ENCODE measurements at regions not wholly inside any gene's neighbourhood (a gene's known extent, or its start where the extent isn't known, plus 50 kb on each side); places are given as distances from the start of the nearest gene placed in this dataset.

DNA sequence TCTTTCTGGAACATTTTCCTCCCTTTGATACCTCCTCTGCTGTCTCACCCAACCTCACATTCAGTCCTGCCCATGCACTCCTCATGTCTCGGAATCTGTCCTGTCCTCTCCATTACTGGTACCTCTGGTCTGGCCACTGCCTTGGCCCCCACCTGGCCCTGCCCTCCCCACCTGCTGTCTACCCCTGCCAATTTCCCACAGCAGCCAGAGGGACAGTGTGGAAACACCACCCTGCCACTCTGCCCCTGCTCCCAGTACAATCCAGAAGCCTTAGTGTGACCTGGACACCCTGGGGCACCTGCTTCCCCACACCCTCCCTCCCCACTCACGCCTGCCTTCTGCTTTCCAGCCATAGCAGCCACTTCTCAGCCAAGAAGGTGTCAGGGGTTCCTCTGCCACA is 534.4 kb downstream of the MATN1 start:
- 85 to 88% methylated on average over 2 of the region's 2 CpGs for WGBS, 2 donors
- H3K27ac ChIP-seq, result no peak overlapping the region
- peak in 1 of 2 donors; percentile 0 for DNase-seq (ENCODE audit: low spot score in 2 of 2)
- TF ChIP-seq, protein P1, sequence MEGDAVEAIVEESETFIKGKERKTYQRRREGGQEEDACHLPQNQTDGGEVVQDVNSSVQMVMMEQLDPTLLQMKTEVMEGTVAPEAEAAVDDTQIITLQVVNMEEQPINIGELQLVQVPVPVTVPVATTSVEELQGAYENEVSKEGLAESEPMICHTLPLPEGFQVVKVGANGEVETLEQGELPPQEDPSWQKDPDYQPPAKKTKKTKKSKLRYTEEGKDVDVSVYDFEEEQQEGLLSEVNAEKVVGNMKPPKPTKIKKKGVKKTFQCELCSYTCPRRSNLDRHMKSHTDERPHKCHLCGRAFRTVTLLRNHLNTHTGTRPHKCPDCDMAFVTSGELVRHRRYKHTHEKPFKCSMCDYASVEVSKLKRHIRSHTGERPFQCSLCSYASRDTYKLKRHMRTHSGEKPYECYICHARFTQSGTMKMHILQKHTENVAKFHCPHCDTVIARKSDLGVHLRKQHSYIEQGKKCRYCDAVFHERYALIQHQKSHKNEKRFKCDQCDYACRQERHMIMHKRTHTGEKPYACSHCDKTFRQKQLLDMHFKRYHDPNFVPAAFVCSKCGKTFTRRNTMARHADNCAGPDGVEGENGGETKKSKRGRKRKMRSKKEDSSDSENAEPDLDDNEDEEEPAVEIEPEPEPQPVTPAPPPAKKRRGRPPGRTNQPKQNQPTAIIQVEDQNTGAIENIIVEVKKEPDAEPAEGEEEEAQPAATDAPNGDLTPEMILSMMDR (IDR thresholded peaks at IDR 0.05), result no peak
- TF ChIP-seq EP300 (IDR thresholded peaks at IDR 0.05) (no peak), POLR2A (IDR thresholded peaks at IDR 0.05) (no peak)
- H3K4me1 ChIP-seq, result peaks cover 0 to 6% (median 5%) of the 10 kb centered on the region in 4 donors
- H3K9me3 ChIP-seq, result peaks cover 0 to 3% (median 0%) of the 10 kb centered on the region in 4 donors
- peaks cover 0 to 3% of the 10 kb centered on the region in 2 donors for H3K27me3 ChIP-seq
- no peaks in the 10 kb centered on the region for H3K36me3 ChIP-seq
- H3K4me3 ChIP-seq, result no peak overlapping the region

DNA sequence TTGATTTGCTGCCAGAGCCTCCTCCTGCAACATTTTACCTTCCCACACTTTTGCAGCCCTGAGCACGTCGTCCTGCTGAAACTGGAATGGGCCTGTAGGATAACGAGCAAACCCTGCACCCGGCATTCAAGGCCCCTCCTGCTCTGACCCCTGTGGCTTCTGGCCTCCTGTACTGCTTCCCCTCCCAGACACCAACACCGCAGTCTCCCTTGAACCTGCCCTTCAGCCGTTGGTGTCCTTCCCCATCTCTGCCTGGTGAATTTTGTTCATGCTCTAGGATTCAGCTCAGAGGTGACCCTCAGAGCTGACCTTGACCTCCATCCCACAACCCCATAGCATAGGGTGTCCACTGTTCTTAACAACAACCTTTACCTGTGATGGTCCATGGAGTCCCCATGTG is 535.1 kb downstream of the MATN1 start:
- Histone ChIP-seq H3K27ac (no peak overlapping the region), H3K4me1 (peaks cover 0 to 6% (median 5%) of the 10 kb centered on the region in 4 donors), H3K4me3 (no peak overlapping the region), H3K36me3 (no peaks in the 10 kb centered on the region), H3K9me3 (peaks cover 0 to 3% (median 0%) of the 10 kb centered on the region in 4 donors), H3K27me3 (peaks cover 0 to 3% of the 10 kb centered on the region in 2 donors)
- TF ChIP-seq POLR2A (IDR thresholded peaks at IDR 0.05) (no peak), EP300 (IDR thresholded peaks at IDR 0.05) (no peak)
- TF ChIP-seq, protein P1 (IDR thresholded peaks at IDR 0.05), result no peak
- DNase-seq (ENCODE audit: low spot score in 2 of 2), result peak in 1 of 2 donors; percentile 0
- WGBS, 2 donors, result 62 to 65% methylated on average over 6 of the region's 6 CpGs

DNA sequence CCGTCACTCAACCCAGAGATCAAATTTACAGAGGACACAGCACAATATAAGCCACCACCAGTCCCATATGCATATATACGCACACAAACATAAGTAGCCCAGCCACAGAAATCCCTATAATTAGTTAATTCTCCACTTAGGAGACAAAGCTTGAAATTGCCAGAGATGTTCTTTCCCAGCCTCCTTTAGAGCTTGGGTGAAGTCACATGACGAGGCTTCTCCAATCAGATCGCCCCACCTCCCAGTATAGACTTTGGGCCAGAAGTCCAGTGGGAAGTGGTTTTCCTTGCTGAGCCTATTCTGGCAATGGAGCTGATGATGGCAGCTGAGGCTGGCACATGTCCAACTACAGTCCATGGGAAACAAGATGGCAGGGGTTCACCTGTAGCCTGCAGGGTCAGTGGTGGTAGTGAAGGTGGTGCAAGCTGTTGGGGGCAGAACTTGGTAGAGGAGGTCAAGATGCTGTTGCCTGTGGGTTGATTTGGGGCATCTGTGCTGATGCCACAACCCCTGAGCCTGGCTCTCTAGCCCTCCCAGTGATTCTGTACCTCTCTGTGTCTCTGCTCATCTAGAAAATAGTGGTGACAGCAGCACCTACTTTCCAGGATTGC is 535.9 kb downstream of the MATN1 start:
- no peak for TF ChIP-seq POLR2A (IDR thresholded peaks at IDR 0.05)
- TF ChIP-seq, protein P1 (IDR thresholded peaks at IDR 0.05), result no peak
- H3K9me3 ChIP-seq, result peaks cover 0 to 3% (median 0%) of the 10 kb centered on the region in 4 donors
- H3K27me3 ChIP-seq, result peaks cover 0 to 3% of the 10 kb centered on the region in 2 donors
- no peaks in the 10 kb centered on the region for H3K36me3 ChIP-seq
- 91 to 95% methylated on average over 4 of the region's 4 CpGs for WGBS, 2 donors
- DNase-seq (ENCODE audit: low spot score in 2 of 2), result peak in 1 of 2 donors; percentile 2
- peaks cover 0 to 6% (median 5%) of the 10 kb centered on the region in 4 donors for H3K4me1 ChIP-seq
- no peak overlapping the region for H3K4me3 ChIP-seq
- no peak overlapping the region for H3K27ac ChIP-seq

DNA sequence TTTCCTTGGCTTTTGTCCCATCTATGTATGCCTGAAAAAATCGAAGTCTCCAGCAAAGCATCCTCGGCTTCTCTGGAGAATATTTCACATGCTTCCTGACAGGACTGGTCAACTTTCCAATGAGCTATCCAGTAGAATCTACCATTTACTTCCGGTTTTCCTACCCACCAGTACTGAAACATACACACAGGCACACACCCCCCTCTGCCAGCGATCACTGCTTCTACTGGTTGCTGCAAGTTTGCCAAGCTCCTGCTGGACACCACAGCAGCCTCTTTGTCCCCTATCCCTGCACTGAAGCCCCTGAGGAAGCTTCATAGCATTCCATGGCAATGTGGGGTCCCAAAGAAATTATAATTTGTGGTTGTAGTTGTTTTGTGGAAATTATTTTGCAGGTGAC is 536.8 kb downstream of the MATN1 start:
- no peak overlapping the region for H3K4me3 ChIP-seq
- H3K27ac ChIP-seq, result no peak overlapping the region
- peaks cover 0 to 6% (median 5%) of the 10 kb centered on the region in 4 donors for H3K4me1 ChIP-seq
- TF ChIP-seq, protein P1 (IDR thresholded peaks at IDR 0.05), result no peak
- no peak for TF ChIP-seq POLR2A (IDR thresholded peaks at IDR 0.05)
- no peak for TF ChIP-seq EP300 (IDR thresholded peaks at IDR 0.05)
- WGBS, 2 donors, result 32 to 54% methylated on average over 4 of the region's 4 CpGs
- no peaks in the 10 kb centered on the region for H3K9me3 ChIP-seq
- no peak for DNase-seq (ENCODE audit: low spot score in 2 of 2)
- H3K36me3 ChIP-seq, result no peaks in the 10 kb centered on the region
- peaks cover 0 to 3% of the 10 kb centered on the region in 2 donors for H3K27me3 ChIP-seq

DNA sequence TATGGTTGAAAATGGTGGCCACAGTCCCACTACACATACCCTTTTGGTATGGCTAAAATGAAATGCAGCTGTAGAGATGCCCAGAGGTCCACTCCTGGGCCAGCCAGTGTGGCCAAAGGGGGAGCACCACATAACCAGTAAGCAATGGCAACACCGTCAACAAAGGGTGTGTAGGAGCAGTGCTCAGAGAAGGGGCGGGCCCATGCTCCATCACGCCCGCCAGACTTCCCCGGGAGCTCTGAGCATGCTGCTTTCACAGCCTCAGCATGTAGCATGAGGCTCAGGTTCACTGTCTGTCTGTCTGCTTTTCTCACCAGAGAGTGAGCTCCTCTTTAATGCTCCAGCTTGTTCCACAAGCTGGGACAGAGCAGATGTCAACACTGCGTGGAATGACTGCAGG is 537.6 kb downstream of the MATN1 start:
- H3K4me3 ChIP-seq, result no peak overlapping the region
- DNase-seq (ENCODE audit: low spot score in 2 of 2), result no peak
- H3K4me1 ChIP-seq, result peaks cover 0 to 5% (median 2%) of the 10 kb centered on the region in 4 donors
- no peaks in the 10 kb centered on the region for H3K36me3 ChIP-seq
- 37 to 43% methylated on average over 6 of the region's 6 CpGs for WGBS, 2 donors
- no peak overlapping the region for H3K27ac ChIP-seq
- no peak for TF ChIP-seq EP300 (IDR thresholded peaks at IDR 0.05)
- TF ChIP-seq, protein P1 (IDR thresholded peaks at IDR 0.05), result no peak
- TF ChIP-seq POLR2A (IDR thresholded peaks at IDR 0.05), result no peak
- H3K9me3 ChIP-seq, result no peaks in the 10 kb centered on the region
- peaks cover 0 to 3% of the 10 kb centered on the region in 2 donors for H3K27me3 ChIP-seq
